ENCODE measurements at regions not wholly inside any gene's neighbourhood (a gene's known extent, or its start where the extent isn't known, plus 50 kb on each side); places are given as distances from the start of the nearest gene placed in this dataset.

- POLR2A ChIA-PET (ENCODE audit: low non-redundant PET), result interaction anchor here (0.6 kb wide), 1 partner anchor 1698 kb away, joined by 5 read pairs; no protein-coding TSS in a partner anchor
- Histone ChIP-seq H3K36me3 (ENCODE audit: insufficient read depth, low read length, poor library complexity, severe bottlenecking) (peaks cover 6% of the 10 kb centered on the region), H3K27ac (ENCODE audit: low read depth, low read length, poor library complexity, severe bottlenecking) (no peak overlapping the region), H3K27me3 (replicated peaks; ENCODE audit: insufficient read depth, low read depth, low read length, poor library complexity) (no peaks in the 10 kb centered on the region), H3K4me3 (ENCODE audit: low read depth, low read length, poor library complexity, severe bottlenecking) (no peak overlapping the region), H3K9me3 (ENCODE audit: low read depth, low read length, poor library complexity, severe bottlenecking) (peaks cover 12% of the 10 kb centered on the region), H3K4me1 (ENCODE audit: insufficient read depth, low read length, poor library complexity, severe bottlenecking) (no peaks in the 10 kb centered on the region)
- CTCF ChIA-PET, result no interaction called here
- DNase-seq (ENCODE audit: low spot score), result no peak
- TF ChIP-seq EZH2 (IDR thresholded peaks at IDR 0.05; ENCODE audit: borderline replicate concordance, low read depth, low read length, poor library complexity, severe bottlenecking) (no peak), CTCF (conservative IDR thresholded peaks at IDR 0.05; ENCODE audit: low read depth, low read length) (no peak)
- BruUV-seq (replicated peaks), result no TSS peak
- intact Hi-C loops (cut with micrococcal nuclease; ENCODE audit: unreplicated experiment), result no loop called here
Measured at GRCh38 chr2:142581491-142581890, 296.0 kb upstream of the KYNU start.

GRCh38 chr2:142580691-142581090 is 296.8 kb upstream of the KYNU start:
- Histone ChIP-seq H3K4me3 (ENCODE audit: low read depth, low read length, poor library complexity, severe bottlenecking) (no peak overlapping the region), H3K4me1 (ENCODE audit: insufficient read depth, low read length, poor library complexity, severe bottlenecking) (peaks cover under 1% of the 10 kb centered on the region), H3K27ac (ENCODE audit: low read depth, low read length, poor library complexity, severe bottlenecking) (no peak overlapping the region), H3K36me3 (ENCODE audit: insufficient read depth, low read length, poor library complexity, severe bottlenecking) (peaks cover 10% of the 10 kb centered on the region), H3K9me3 (ENCODE audit: low read depth, low read length, poor library complexity, severe bottlenecking) (peaks cover 18% of the 10 kb centered on the region), H3K27me3 (replicated peaks; ENCODE audit: insufficient read depth, low read depth, low read length, poor library complexity) (no peaks in the 10 kb centered on the region)
- CTCF ChIA-PET, result no interaction called here
- intact Hi-C loops (cut with micrococcal nuclease; ENCODE audit: unreplicated experiment), result no loop called here
- no peak for DNase-seq (ENCODE audit: low spot score)
- POLR2A ChIA-PET (ENCODE audit: low non-redundant PET), result interaction anchor here (0.7 kb wide), 1 partner anchor 37 kb away, joined by 3 read pairs; no protein-coding TSS in a partner anchor
- no TSS peak for BruUV-seq (replicated peaks)
- TF ChIP-seq CTCF (conservative IDR thresholded peaks at IDR 0.05; ENCODE audit: low read depth, low read length) (no peak), EZH2 (IDR thresholded peaks at IDR 0.05; ENCODE audit: borderline replicate concordance, low read depth, low read length, poor library complexity, severe bottlenecking) (no peak)

GRCh38 chr2:142575561-142575960 is 301.9 kb upstream of the KYNU start:
- peaks cover 23% of the 10 kb centered on the region for H3K4me1 ChIP-seq (ENCODE audit: insufficient read depth, low read length, poor library complexity, severe bottlenecking)
- H3K27me3 ChIP-seq (replicated peaks; ENCODE audit: insufficient read depth, low read depth, low read length, poor library complexity), result no peaks in the 10 kb centered on the region
- intact Hi-C loops (cut with micrococcal nuclease; ENCODE audit: unreplicated experiment), result no loop called here
- DNase-seq (ENCODE audit: low spot score), result no peak
- peaks cover 10% of the 10 kb centered on the region for H3K36me3 ChIP-seq (ENCODE audit: insufficient read depth, low read length, poor library complexity, severe bottlenecking)
- no peak overlapping the region for H3K4me3 ChIP-seq (ENCODE audit: low read depth, low read length, poor library complexity, severe bottlenecking)
- CTCF ChIA-PET, result no interaction called here
- POLR2A ChIA-PET (ENCODE audit: low non-redundant PET), result no interaction called here
- TF ChIP-seq EZH2 (IDR thresholded peaks at IDR 0.05; ENCODE audit: borderline replicate concordance, low read depth, low read length, poor library complexity, severe bottlenecking) (no peak), CTCF (conservative IDR thresholded peaks at IDR 0.05; ENCODE audit: low read depth, low read length) (no peak)
- peak overlapping the region; percentile 17 for H3K27ac ChIP-seq (ENCODE audit: low read depth, low read length, poor library complexity, severe bottlenecking)
- BruUV-seq (replicated peaks), result no TSS peak
- peaks cover 18% of the 10 kb centered on the region for H3K9me3 ChIP-seq (ENCODE audit: low read depth, low read length, poor library complexity, severe bottlenecking)
